Right lobe of liver (tissue), 6 donors: ENCODE measurements at regions not wholly inside any gene's neighbourhood (a gene's known extent, or its start where the extent isn't known, plus 50 kb on each side); places are given as distances from the start of the nearest gene placed in this dataset.

Source experiments
- ATAC-seq, 4 donors: fragments of 200-7000 bp; cut with Tn5 transposase; one replicate each; pipeline ENCODE4 v1.9.1; 2020; ENCODE audit warnings: mild to moderate bottlenecking in 4 of 4, moderate library complexity in 4 of 4
- DNase-seq, 3 donors: peaks; one replicate each; pipeline ENCODE4 v3.0.0-alpha.2; 2020
- H3K27ac ChIP-seq, 3 donors: fragments of 200-600 bp; one replicate each; pipeline ENCODE4 v1.8.0; 2022
- H3K27me3 ChIP-seq, 2 donors: fragments of 200-600 bp; one replicate each; pipeline ENCODE4 v1.8.0; 2022
- H3K36me3 ChIP-seq, 4 donors: fragments of 200-600 bp; sonication (generic) in 1 of 4; one replicate each; pipeline versions ENCODE4 v1.5.1 to v1.8.0; 2017 to 2022; ENCODE audit warnings: control low read depth in 1 of 4
- H3K4me1 ChIP-seq, 4 donors: fragments of 200-600 bp; sonication (generic) in 1 of 4; one replicate each; pipeline versions ENCODE4 v1.5.1 to v1.8.0; 2017 to 2022; ENCODE audit warnings: control low read depth in 1 of 4
- H3K4me3 ChIP-seq, 3 donors: fragments of 200-600 bp; one replicate each; pipeline ENCODE4 v1.8.0; 2022
- H3K9me3 ChIP-seq, 4 donors: fragments of 200-600 bp; sonication (generic) in 1 of 4; one replicate each; pipeline versions ENCODE4 v1.5.1 to v1.8.0; 2017 to 2022; ENCODE audit warnings: control low read depth in 1 of 4
- CTCF ChIP-seq, 4 donors: fragments of 200-600 bp in 3 of 4; fragments of 450-650 bp in 1 of 4; IDR thresholded peaks; one replicate each; pipeline versions ENCODE4 v1.5.1 to v1.8.0; 2016 to 2022; ENCODE audit warnings: antibody characterized with exemption in 4 of 4, mild to moderate bottlenecking in 2 of 4
- POLR2A ChIP-seq: fragments of 450-650 bp; IDR thresholded peaks from one replicate; pipeline ENCODE4 v1.6.1; 2017; ENCODE audit warnings: antibody characterized with exemption, mild to moderate bottlenecking
- WGBS: methylation state at CpG from one replicate; pipeline ENCODE4 v1.1.6; 2018; ENCODE audit warnings: low coverage, low lambda C conversion rate; ENCODE audit not compliant: insufficient coverage; ENCODE audit errors: missing lambda C conversion rate; 5-methylcytosine and 5-hydroxymethylcytosine counted together
- intact Hi-C, 2 donors: fragments of 100-400 bp; cut with DNase I; formaldehyde crosslinking; loops; one replicate each; pipeline versions ENCODE4 v1.11.2 to v1.14.1; 2022
- donor health status: DM: no; HTN: yes; CAD: no.
- donor health status: DM: no; HTN: no; CAD: no.
- donor health status: DM: no; HTN: no; CAD: no.
- donor health status: DM: no; HTN: yes; CAD: no.
- donor health status: DM: no; HTN: yes; CAD: no.

GRCh38 chr14:105887692-105888091, 361.3 kb downstream of the TMEM121 start:
- H3K27me3 ChIP-seq, result no peaks in the 10 kb centered on the region

GRCh38 chr14:105888151-105888550, 361.8 kb downstream of the TMEM121 start:
- Histone ChIP-seq H3K4me1 (no peaks in the 10 kb centered on the region), H3K9me3 (no peaks in the 10 kb centered on the region), H3K27ac (no peak overlapping the region), H3K27me3 (no peaks in the 10 kb centered on the region), H3K36me3 (no peaks in the 10 kb centered on the region), H3K4me3 (no peak overlapping the region)
- ATAC-seq, result no peak
- intact Hi-C loops, result no loop called here
- WGBS, result 67% methylated on average over 1 of the region's 2 CpGs
- DNase-seq, result peak in 2 of 3 donors; percentile 20 to 28
- TF ChIP-seq CTCF (IDR thresholded peaks at IDR 0.05), result no peak
- TF ChIP-seq POLR2A, result no peak

More at GRCh38 chr14:105887692-105888091, 361.3 kb downstream of the TMEM121 start:
- no peak for TF ChIP-seq CTCF (IDR thresholded peaks at IDR 0.05)
- no peak for TF ChIP-seq POLR2A
- WGBS, result 7% methylated on average over 2 of the region's 2 CpGs
- no peaks in the 10 kb centered on the region for H3K4me1 ChIP-seq
- DNase-seq (peak in 1 of 3 donors; percentile 29), ATAC-seq (no peak)
- no peak overlapping the region for H3K4me3 ChIP-seq
- H3K27ac ChIP-seq, result no peak overlapping the region
- no peaks in the 10 kb centered on the region for H3K36me3 ChIP-seq
- H3K9me3 ChIP-seq, result no peaks in the 10 kb centered on the region
- intact Hi-C loops, result no loop called here

GRCh38 chr14:105888784-105889665, 362.6 kb downstream of the TMEM121 start:
- no peaks in the 10 kb centered on the region for H3K36me3 ChIP-seq
- no peaks in the 10 kb centered on the region for H3K27me3 ChIP-seq
- ATAC-seq (no peak), DNase-seq (peak; percentile 6 to 31 (median 28))
- H3K4me3 ChIP-seq, result no peak overlapping the region
- 62% methylated on average over 9 of the region's 20 CpGs for WGBS
- intact Hi-C loops, result no loop called here
- no peak for TF ChIP-seq CTCF (IDR thresholded peaks at IDR 0.05)
- TF ChIP-seq POLR2A, result no peak
- H3K4me1 ChIP-seq, result no peaks in the 10 kb centered on the region
- no peak overlapping the region for H3K27ac ChIP-seq
- H3K9me3 ChIP-seq, result no peaks in the 10 kb centered on the region

- intact Hi-C loops, result no loop called here
- no peak overlapping the region for H3K4me3 ChIP-seq
- H3K9me3 ChIP-seq, result no peaks in the 10 kb centered on the region
- H3K27ac ChIP-seq, result no peak overlapping the region
- H3K36me3 ChIP-seq, result no peaks in the 10 kb centered on the region
- no peak for TF ChIP-seq POLR2A
- no peak for TF ChIP-seq CTCF (IDR thresholded peaks at IDR 0.05)
- ATAC-seq (peak in 1 of 4 donors; percentile 4), DNase-seq (peak; percentile 13 to 35 (median 31))
- H3K4me1 ChIP-seq, result no peaks in the 10 kb centered on the region
- H3K27me3 ChIP-seq, result no peaks in the 10 kb centered on the region
- WGBS, result no CpG with 5 or more reads among the region's 10 CpGs
Measured at GRCh38 chr14:105889666-105890473, 363.5 kb downstream of the TMEM121 start.
